SJSA1 (cell line): ENCODE measurements at regions not wholly inside any gene's neighbourhood (a gene's known extent, or its start where the extent isn't known, plus 50 kb on each side); places are given as distances from the start of the nearest gene placed in this dataset.

ENCODE experiments used
- DNase-seq, 2 experiments: peaks; one replicate each; pipeline ENCODE4 v3.0.0-alpha.2; 2015 to 2020; ENCODE audit warnings: low spot score in 2 of 2, low read depth in 1 of 2
- H3K27ac ChIP-seq: fragments of 250-450 bp; sonication (Bioruptor Pico); 2 replicates; pipeline ENCODE4 v1.5.1; 2020; ENCODE audit warnings: mild to moderate bottlenecking, moderate library complexity
- H3K27me3 ChIP-seq: fragments of 250-450 bp; sonication (Bioruptor Pico); replicated peaks from 2 replicates; pipeline ENCODE4 v1.5.1; 2020; ENCODE audit warnings: mild to moderate bottlenecking, moderate library complexity
- H3K36me3 ChIP-seq: fragments of 250-450 bp; sonication (Bioruptor Pico); 2 replicates; pipeline ENCODE4 v1.5.1; 2020; ENCODE audit warnings: mild to moderate bottlenecking
- H3K4me1 ChIP-seq: fragments of 250-450 bp; sonication (Bioruptor Pico); replicated peaks from 2 replicates; pipeline ENCODE4 v1.6.1; 2021; ENCODE audit warnings: mild to moderate bottlenecking
- H3K4me3 ChIP-seq: fragments of 250-450 bp; sonication (Bioruptor Pico); 2 replicates; pipeline ENCODE4 v1.5.1; 2020; ENCODE audit warnings: mild to moderate bottlenecking
- H3K9me3 ChIP-seq: fragments of 250-450 bp; sonication (Bioruptor Pico); replicated peaks from 2 replicates; pipeline ENCODE4 v1.5.1; 2020; ENCODE audit warnings: mild to moderate bottlenecking

DNA sequence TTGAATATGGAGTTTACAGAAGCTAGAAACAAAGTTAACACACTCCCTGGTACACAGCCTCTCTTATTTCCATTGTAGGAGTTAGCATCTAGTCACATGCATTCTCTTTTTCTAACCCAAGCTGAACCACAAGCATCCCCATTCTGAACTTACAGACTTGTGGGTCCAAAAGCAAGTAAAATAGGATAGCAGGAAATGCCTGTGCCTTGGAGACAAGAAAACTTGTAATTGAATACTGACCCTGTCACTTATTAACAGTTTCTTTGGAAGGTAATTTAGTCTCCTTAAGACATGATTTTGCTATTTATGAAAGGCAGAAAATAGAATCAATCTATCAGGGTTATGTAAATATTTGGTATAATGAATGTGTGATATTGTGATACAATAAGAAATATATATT lies 353.6 kb downstream of the TLE4 start:
- Histone ChIP-seq H3K9me3 (no peaks in the 10 kb centered on the region), H3K4me1 (no peaks in the 10 kb centered on the region), H3K27me3 (no peaks in the 10 kb centered on the region), H3K36me3 (no peaks in the 10 kb centered on the region), H3K4me3 (no peak overlapping the region), H3K27ac (no peak overlapping the region)
- DNase-seq: no peak

DNA sequence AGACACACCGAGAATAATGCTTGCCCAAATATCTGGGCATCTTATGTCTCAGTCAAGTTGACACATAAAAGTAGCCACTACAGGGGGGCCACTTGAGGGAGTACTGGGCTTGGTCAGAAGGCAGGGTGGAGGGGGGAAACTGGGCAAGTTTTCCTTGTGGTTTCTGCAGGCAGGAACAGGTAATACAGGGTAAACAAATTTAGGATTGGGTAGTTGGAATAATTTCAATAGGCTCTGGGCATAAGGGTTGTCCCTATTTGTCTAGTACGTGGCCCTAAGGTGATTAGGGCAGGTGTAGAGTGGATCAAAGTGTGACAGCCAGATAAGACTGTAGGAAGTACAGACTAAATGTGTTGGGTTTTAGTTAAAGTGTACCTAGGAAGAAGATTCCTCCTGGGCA lies 353.1 kb downstream of the TLE4 start:
- no peaks in the 10 kb centered on the region for H3K36me3 ChIP-seq
- H3K27me3 ChIP-seq: no peaks in the 10 kb centered on the region
- H3K4me3 ChIP-seq: no peak overlapping the region

DNA sequence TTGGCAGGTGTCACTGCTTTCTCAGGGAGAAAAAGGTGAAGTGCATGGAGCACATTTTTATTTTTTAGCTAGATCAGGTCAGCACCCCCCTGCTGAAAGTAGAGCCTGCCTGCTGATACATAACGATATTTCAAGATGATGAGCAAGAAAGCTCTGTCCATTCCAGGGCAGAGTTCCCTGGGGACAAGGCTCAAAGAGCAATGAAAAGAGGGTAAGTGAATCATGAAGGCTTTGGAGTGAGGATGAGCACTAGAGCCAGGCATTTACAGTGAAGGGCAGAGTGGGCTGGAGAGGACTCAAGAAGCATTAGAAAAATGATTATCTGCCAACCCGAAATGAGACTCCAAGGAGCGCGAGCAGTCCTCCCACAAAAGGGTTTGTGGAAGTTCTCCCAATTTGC lies 345.7 kb downstream of the TLE4 start:
- DNase-seq: no peak
- Histone ChIP-seq H3K27me3 (no peaks in the 10 kb centered on the region), H3K27ac (no peak overlapping the region), H3K36me3 (no peaks in the 10 kb centered on the region), H3K9me3 (no peaks in the 10 kb centered on the region), H3K4me1 (no peaks in the 10 kb centered on the region), H3K4me3 (no peak overlapping the region)

More for the DNA sequence above, 353.1 kb downstream of the TLE4 start:
- no peaks in the 10 kb centered on the region for H3K4me1 ChIP-seq
- no peaks in the 10 kb centered on the region for H3K9me3 ChIP-seq
- no peak for DNase-seq
- H3K27ac ChIP-seq: no peak overlapping the region

DNA sequence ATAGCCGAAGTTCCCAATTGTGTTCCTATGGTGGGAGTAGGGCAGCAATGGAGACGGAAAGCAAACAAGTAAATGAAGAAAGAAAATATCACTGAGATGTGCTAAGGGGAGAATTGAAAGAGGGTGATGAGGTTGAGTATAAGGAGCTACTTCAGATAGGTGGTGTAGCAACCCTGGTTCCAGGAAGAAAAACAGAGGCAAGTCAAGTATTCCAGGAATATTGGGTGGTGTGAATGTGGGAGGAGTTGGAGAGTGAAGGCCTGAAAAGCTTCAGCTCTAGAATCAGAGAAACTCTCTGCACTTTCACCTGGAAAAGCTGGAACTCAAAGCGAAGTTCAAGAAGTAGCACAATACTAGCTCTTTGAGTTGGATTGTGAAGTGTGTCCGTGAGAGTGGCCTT lies 342.1 kb downstream of the TLE4 start:
- Histone ChIP-seq H3K9me3 (no peaks in the 10 kb centered on the region), H3K27me3 (no peaks in the 10 kb centered on the region), H3K4me1 (no peaks in the 10 kb centered on the region), H3K36me3 (no peaks in the 10 kb centered on the region), H3K4me3 (no peak overlapping the region), H3K27ac (no peak overlapping the region)
- DNase-seq: no peak

DNA sequence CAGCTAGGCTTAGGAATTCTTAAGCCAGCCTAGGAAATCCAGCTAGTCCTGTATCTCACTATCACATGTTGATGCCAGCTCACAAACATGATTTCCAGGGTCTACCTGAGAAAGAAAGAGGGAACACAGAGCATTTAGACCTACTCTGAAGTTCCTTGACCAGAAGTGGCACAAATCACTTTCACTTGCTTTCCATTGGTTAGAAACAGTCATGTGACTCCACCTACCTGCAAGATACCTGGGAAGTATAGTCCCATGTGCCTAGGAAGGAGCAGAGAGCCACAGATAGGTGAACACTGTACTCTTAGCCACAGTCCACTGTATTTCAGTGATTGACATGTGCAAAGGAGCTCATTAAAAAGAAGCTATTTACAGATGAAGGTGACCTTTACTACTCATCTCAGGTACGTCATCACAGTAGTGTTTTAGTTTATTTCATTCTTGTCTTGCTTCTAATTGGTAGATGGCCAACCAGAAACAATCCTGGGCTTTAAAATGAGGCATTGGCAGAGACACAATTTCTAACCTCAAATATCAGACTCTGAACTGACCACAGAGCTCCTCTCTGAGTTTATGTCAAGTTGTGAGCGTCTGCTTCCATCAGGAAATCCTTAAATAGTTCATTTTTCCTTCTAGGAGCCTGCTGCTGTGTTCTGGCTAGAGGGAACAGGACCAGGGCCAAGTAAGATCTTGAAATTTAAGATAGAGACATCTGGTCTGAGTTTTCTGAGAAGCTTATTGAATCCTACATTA lies 340.7 kb downstream of the TLE4 start:
- Histone ChIP-seq H3K4me1 (no peaks in the 10 kb centered on the region), H3K36me3 (no peaks in the 10 kb centered on the region), H3K27ac (no peak overlapping the region), H3K4me3 (no peak overlapping the region), H3K9me3 (no peaks in the 10 kb centered on the region), H3K27me3 (no peaks in the 10 kb centered on the region)
- DNase-seq: no peak

DNA sequence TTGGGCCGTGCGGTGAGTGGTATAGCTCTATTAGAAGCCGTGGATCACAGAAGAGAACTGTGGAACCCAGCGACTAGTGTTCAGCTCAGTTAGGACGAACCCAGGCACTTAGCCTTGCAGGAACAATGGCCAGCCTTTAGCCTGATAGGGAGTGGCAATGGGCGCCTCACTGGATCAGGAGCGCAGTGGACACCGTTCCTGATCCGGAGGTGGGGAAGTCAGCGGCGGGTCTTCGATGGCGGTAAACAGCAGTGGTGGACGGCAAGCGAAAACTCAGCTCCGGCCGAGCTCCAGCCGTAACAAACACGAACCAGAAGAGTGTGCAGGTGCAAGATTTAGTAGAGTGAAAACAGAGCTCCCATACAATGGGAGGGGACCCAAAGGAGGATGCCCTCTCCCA lies 340.0 kb downstream of the TLE4 start:
- no peaks in the 10 kb centered on the region for H3K9me3 ChIP-seq
- no peak overlapping the region for H3K27ac ChIP-seq
- no peak overlapping the region for H3K4me3 ChIP-seq
- no peaks in the 10 kb centered on the region for H3K27me3 ChIP-seq
- H3K36me3 ChIP-seq: no peaks in the 10 kb centered on the region
- H3K4me1 ChIP-seq: no peaks in the 10 kb centered on the region
- DNase-seq: no peak

DNA sequence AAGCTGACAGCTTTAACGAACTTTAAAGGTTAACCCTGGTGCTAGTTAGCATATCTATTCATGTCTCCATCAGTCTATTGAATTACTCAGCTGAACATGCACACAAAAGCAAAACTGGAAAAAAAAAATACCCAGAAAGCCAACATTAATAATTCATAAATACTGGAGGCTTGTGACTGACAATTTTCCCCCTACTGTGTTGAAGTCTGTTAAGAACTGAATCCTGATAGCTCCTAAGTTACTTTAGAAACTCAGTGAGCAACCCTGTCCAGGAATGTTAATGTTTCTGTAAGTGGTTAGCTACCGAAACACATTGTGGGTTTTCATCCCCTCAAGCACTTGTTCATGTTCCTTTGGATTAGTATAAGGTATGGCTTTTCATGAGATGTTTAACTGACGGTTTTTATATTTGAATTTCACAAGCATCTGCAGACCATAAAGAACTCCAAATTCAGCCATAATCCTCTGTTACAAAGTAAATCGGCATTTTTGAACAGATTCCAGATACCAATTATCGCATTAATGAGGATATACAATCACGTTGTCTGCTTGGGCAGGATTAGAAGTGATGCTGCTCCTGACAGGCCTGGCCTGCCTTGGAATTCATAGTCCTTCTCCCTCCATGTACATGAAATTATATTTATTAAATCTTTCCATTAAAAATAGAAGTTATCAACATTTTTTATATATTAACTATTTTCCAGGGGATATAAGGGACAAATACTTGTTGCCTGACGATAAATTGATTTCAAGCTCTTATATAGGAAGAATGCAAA lies 331.2 kb downstream of the TLE4 start:
- H3K4me3 ChIP-seq: no peak overlapping the region
- H3K9me3 ChIP-seq: no peaks in the 10 kb centered on the region
- no peaks in the 10 kb centered on the region for H3K4me1 ChIP-seq
- H3K36me3 ChIP-seq: no peaks in the 10 kb centered on the region
- no peak overlapping the region for H3K27ac ChIP-seq
- no peak for DNase-seq
- no peaks in the 10 kb centered on the region for H3K27me3 ChIP-seq

DNA sequence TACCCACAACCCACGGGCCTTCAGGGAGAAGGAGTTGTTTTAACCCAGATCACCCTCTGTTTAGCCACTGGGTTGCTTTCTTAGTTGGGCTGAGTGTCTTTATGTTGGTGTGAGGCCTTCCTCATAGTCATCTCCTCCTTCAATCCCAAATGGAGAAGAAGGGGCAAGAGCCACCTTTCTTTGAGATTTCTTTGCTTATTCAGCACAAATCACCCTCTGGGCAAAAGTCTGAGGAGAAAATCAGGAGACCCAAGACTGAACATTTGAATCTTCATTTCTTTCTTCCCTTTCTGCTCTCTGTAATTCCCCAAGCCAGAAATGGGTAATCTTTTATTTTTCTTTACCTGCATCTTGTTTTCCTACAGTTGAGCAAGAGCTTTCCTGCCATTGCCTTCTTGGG lies 329.0 kb downstream of the TLE4 start:
- no peaks in the 10 kb centered on the region for H3K4me1 ChIP-seq
- no peak for DNase-seq
- no peak overlapping the region for H3K27ac ChIP-seq
- no peaks in the 10 kb centered on the region for H3K27me3 ChIP-seq
- no peaks in the 10 kb centered on the region for H3K9me3 ChIP-seq
- no peaks in the 10 kb centered on the region for H3K36me3 ChIP-seq
- no peak overlapping the region for H3K4me3 ChIP-seq

DNA sequence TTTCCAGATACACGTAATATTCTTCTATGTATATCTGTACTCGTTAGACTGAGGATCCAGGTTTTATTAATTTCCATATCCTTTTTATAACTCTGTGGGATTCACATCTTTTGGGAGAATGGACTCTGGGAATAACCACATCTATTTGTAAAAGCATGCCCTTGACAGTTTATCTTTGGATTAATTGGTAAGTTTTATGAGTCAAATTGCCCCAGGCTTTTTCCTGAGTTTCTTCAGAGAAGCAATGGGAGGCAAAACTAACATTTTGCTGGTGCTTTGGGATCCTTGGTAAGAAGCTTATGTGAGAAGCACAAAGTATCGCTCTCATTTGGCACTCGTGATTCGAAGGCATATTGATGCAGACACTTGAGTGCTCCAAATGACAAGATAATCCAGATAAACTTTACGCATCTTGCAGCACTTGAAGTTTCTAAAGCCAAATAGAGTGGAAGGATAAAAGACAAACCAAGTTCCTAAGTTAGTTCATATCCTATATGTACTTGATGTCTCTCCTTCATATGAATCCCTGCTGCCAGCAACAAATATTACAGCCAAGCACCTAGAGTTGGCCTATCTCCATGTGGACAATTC lies 324.7 kb downstream of the TLE4 start:
- Histone ChIP-seq H3K4me3 (no peak overlapping the region), H3K36me3 (no peaks in the 10 kb centered on the region), H3K27ac (no peak overlapping the region), H3K9me3 (no peaks in the 10 kb centered on the region), H3K27me3 (no peaks in the 10 kb centered on the region), H3K4me1 (no peaks in the 10 kb centered on the region)
- DNase-seq: no peak

DNA sequence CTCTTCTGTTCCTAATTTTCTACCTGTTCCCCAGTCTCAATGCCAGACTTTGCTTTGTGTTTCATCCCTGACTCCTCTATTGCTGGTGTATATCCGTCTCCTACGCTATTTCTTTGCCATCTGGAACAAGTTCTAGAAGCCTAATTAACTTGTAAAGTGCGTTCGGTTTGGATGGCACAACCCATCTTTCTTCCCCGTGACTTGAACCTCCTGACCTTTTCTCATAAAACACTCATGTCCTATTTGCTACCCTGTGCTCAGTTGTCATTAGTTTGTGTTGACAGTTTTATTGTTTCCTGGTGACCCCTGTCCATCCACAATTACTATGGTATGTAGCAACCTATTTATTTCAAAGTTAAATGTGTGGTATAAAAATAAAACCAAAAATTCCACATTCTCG lies 323.5 kb downstream of the TLE4 start:
- no peaks in the 10 kb centered on the region for H3K27me3 ChIP-seq
- H3K36me3 ChIP-seq: no peaks in the 10 kb centered on the region
- no peaks in the 10 kb centered on the region for H3K4me1 ChIP-seq
- H3K27ac ChIP-seq: no peak overlapping the region
- no peaks in the 10 kb centered on the region for H3K9me3 ChIP-seq
- no peak overlapping the region for H3K4me3 ChIP-seq
- DNase-seq: no peak

DNA sequence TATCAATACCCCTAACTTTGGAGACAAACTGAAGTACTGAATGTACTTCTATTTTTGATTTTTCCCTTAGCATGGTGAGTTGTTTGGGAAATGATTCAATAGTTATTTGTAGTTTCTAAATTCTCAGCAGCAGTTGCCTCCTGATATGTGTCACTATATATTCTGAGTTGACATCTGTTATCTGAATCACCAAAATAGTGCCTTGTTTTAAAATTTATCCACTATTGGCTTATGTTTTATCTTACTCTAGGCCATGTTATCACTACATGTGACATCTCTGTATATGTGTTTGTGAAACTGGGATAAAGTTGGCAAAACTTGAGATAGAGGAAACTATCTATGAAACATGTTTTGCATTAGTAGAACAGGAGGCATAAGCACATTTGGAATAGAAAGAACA lies 317.6 kb downstream of the TLE4 start:
- Histone ChIP-seq H3K9me3 (no peaks in the 10 kb centered on the region), H3K27ac (no peak overlapping the region), H3K27me3 (no peaks in the 10 kb centered on the region), H3K36me3 (no peaks in the 10 kb centered on the region), H3K4me3 (no peak overlapping the region), H3K4me1 (no peaks in the 10 kb centered on the region)
- DNase-seq: no peak

DNA sequence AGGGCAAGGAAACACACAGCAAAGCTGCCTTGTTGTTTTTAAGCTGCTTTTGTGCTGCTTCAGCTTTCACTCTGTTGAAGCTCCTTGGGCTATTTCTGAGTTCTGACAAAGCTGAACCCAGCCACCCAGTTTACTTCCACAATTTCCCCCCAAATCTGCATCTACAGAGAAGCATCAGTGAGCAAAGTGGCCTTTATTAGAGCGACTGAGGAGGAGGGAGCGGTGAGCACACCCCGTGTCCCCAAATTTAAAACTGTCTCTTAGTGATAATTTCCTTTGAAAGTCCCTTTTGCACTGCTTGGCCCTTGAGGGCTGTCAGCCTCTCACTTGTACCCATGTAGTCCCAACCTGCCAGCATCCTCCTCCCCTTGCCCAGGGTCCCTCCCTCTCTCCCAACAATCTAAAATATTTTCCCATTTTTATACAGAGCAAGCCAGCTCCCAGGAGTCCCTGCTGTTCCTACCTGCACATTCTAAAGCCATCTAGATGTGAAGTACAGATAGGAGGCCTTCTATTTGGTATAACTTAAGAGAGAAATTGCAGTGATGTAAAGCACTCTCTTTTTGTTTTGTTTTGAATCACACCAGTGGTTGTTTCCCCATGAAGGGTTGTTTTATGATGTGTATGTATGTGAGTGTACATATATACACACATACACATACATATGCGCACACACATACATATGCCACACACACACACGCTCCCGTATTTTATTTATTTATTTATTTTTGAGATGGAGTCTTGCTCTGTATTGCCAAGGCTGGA lies 313.5 kb downstream of the TLE4 start:
- Histone ChIP-seq H3K9me3 (no peaks in the 10 kb centered on the region), H3K27me3 (no peaks in the 10 kb centered on the region), H3K4me1 (no peaks in the 10 kb centered on the region), H3K27ac (no peak overlapping the region), H3K36me3 (no peaks in the 10 kb centered on the region), H3K4me3 (no peak overlapping the region)
- DNase-seq: no peak

DNA sequence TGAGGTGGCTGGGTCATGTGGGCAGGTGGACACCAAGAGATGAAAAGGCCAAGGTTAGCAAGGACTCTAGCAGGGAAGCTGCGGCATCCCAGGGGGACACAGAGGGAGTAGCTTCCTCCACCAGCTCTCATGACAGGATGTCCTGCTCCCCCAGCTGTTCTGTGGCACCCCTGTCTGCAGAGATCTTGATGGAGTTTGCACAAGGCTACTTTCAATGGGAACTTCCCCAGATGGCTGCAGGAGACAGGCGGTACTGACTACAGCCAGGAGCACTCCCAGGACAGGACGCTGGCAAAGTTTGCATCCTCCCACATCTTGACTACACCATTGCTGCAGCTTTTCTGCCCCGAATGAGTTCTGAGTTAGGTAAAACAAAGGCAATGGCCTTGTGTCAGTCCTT lies 312.8 kb downstream of the TLE4 start:
- H3K9me3 ChIP-seq: no peaks in the 10 kb centered on the region
- H3K27ac ChIP-seq: no peak overlapping the region
- no peaks in the 10 kb centered on the region for H3K36me3 ChIP-seq
- no peak overlapping the region for H3K4me3 ChIP-seq
- no peaks in the 10 kb centered on the region for H3K4me1 ChIP-seq
- DNase-seq: no peak
- no peaks in the 10 kb centered on the region for H3K27me3 ChIP-seq
